Endothelial cell of umbilical vein (primary cell): ENCODE measurements at regions not wholly inside any gene's neighbourhood (a gene's known extent, or its start where the extent isn't known, plus 50 kb on each side); places are given as distances from the start of the nearest gene placed in this dataset.

Experiments used
- BruUV-seq: library from RNA; stranded (reverse); fragments of 400-500 nt; replicated peaks from 2 replicates; lab custom pipeline; 2021; lab: Mats Ljungman, UMichigan
- CTCF ChIA-PET: fragments of 300-600, 350-600 bp; sonication (Branson Sonifier 250); formaldehyde crosslinking; loops from one replicate; lab custom pipeline; 2021; ENCODE audit warnings: antibody characterized with exemption, inconsistent platforms; lab: Charles Lee
- POLR2A ChIA-PET: fragments of 300-600, 350-600 bp; sonication (Branson Sonifier 250); formaldehyde crosslinking; loops from one replicate; lab custom pipeline; 2021; ENCODE audit warnings: antibody characterized with exemption, inconsistent platforms; lab: Charles Lee
- DNase-seq: peaks from one replicate; pipeline ENCODE4 v3.0.0-alpha.2; 2011; ENCODE audit warnings: low read depth, low spot score
- FAIRE-seq: peaks from 2 replicates; lab custom pipeline; 2011; peaks lifted over from hg19 to GRCh38; lab: Jason Lieb, UNC
- H2AFZ ChIP-seq: 2 replicates; pipeline ENCODE4 v1.6.0; 2012; ENCODE audit warnings: low read depth, low read length, control low read depth, inconsistent platforms
- H3K27ac ChIP-seq: 2 replicates; pipeline ENCODE4 v1.5.1; 2011; ENCODE audit warnings: low read depth, mild to moderate bottlenecking, control low read depth, low read length, moderate library complexity; ENCODE audit not compliant: insufficient read depth
- H3K27me3 ChIP-seq, 2 experiments: 2 replicates each; pipeline versions ENCODE4 v1.6.0 to v1.6.1; 2011; ENCODE audit warnings: low read length in 2 of 2, mixed read lengths in 1 of 2; ENCODE audit not compliant: control insufficient read depth in 2 of 2, insufficient read depth in 2 of 2
- H3K36me3 ChIP-seq, 2 experiments: 2 replicates in 1 of 2; 3 replicates in 1 of 2; pipeline ENCODE4 v1.5.1; 2011; ENCODE audit warnings: low read length in 2 of 2, mild to moderate bottlenecking in 1 of 2, moderate library complexity in 1 of 2; ENCODE audit not compliant: control insufficient read depth in 2 of 2, insufficient read depth in 2 of 2; ENCODE audit errors: extremely low read depth in 1 of 2
- H3K4me1 ChIP-seq: 3 replicates; pipeline ENCODE4 v1.5.1; 2011; ENCODE audit warnings: mild to moderate bottlenecking, low read length; ENCODE audit not compliant: control insufficient read depth, insufficient read depth; ENCODE audit errors: extremely low read depth
- H3K4me2 ChIP-seq: 2 replicates; pipeline ENCODE4 v1.6.1; 2011; ENCODE audit warnings: low read length, control low read depth, mixed read lengths; ENCODE audit not compliant: insufficient read depth
- H3K4me3 ChIP-seq, 3 experiments: fragments of 200-600 bp in 1 of 3; sonication (generic), shearing (Covaris generic) in 1 of 3; replicated peaks in 1 of 3; 2 replicates each; pipeline ENCODE4 v1.5.1; 2011 to 2016; ENCODE audit warnings: control low read depth in 3 of 3, low read length in 3 of 3, mild to moderate bottlenecking in 2 of 3, inconsistent platforms in 1 of 3, low read depth in 1 of 3, moderate library complexity in 1 of 3; ENCODE audit not compliant: insufficient read depth in 1 of 3
- H3K79me2 ChIP-seq: 2 replicates; pipeline ENCODE4 v1.6.0; 2012; ENCODE audit warnings: low read length, inconsistent platforms; ENCODE audit not compliant: control insufficient read depth, insufficient read depth
- H3K9ac ChIP-seq: replicated peaks from 2 replicates; pipeline ENCODE3; 2011; ENCODE audit warnings: low read length, control low read depth; ENCODE audit not compliant: insufficient read depth; ENCODE audit errors: extremely low read depth
- H3K9me1 ChIP-seq: replicated peaks from 3 replicates; pipeline ENCODE4 v1.6.0; 2011; ENCODE audit warnings: mild to moderate bottlenecking, low read length; ENCODE audit not compliant: control insufficient read depth, insufficient read depth; ENCODE audit errors: extremely low read depth
- H3K9me3 ChIP-seq: replicated peaks from 2 replicates; pipeline ENCODE4 v1.5.1; 2012; ENCODE audit warnings: low read length, inconsistent platforms; ENCODE audit not compliant: control insufficient read depth, insufficient read depth
- H4K20me1 ChIP-seq: replicated peaks from 2 replicates; pipeline ENCODE3; 2011; ENCODE audit warnings: mild to moderate bottlenecking, low read length; ENCODE audit not compliant: control insufficient read depth, insufficient read depth; ENCODE audit errors: extremely low read depth
- EZH2 ChIP-seq: IDR thresholded peaks from 2 replicates; pipeline ENCODE4 v1.6.1; 2012; ENCODE audit warnings: borderline replicate concordance, low read depth, mild to moderate bottlenecking, moderate library complexity, low read length, inconsistent platforms; ENCODE audit not compliant: severe bottlenecking
- FOS ChIP-seq: IDR thresholded peaks from 2 replicates; pipeline ENCODE4 v1.6.1; 2011; ENCODE audit warnings: mild to moderate bottlenecking, low read length, moderate library complexity, borderline replicate concordance; ENCODE audit not compliant: insufficient read depth
- GATA2 ChIP-seq: IDR thresholded peaks from 2 replicates; pipeline ENCODE4 v1.7.0; 2011; ENCODE audit warnings: low read depth, mild to moderate bottlenecking, moderate library complexity, mixed read lengths, low read length; ENCODE audit not compliant: insufficient read length, insufficient read depth
- JUN ChIP-seq: IDR thresholded peaks from 2 replicates; pipeline ENCODE4 v1.6.1; 2011; ENCODE audit warnings: borderline replicate concordance, low read depth; ENCODE audit not compliant: insufficient read length, insufficient read depth
- MYC ChIP-seq: IDR thresholded peaks from one replicate; pipeline ENCODE4 v1.6.1; 2011; ENCODE audit warnings: mild to moderate bottlenecking, low read depth, low read length
- POLR2A ChIP-seq: IDR thresholded peaks from 2 replicates; pipeline ENCODE4 v1.6.1; 2012; ENCODE audit warnings: low read depth, mild to moderate bottlenecking, control low read depth, low read length
- POLR2AphosphoS5 ChIP-seq: IDR thresholded peaks from 2 replicates; pipeline ENCODE4 v1.6.1; 2012; ENCODE audit warnings: low read depth, mild to moderate bottlenecking, control low read depth, low read length, moderate library complexity; ENCODE audit not compliant: insufficient read depth
- dilution Hi-C: fragments of 300-500 bp; cut with MboI; formaldehyde crosslinking; loops from one replicate; pipeline ENCODE4 v1.15.0; 2019; ENCODE audit warnings: low sequenced_read_pairs; ENCODE audit not compliant: extremely low pct_ligation_motif_present
- intact Hi-C: fragments of 100-400 bp; cut with micrococcal nuclease; formaldehyde crosslinking; loops from one replicate; pipeline ENCODE4 v1.10.0; 2022
- TF ChIP-seq, protein P1 (sequence below), 2 donors: IDR thresholded peaks; 1 replicate in 1 of 2; 2 replicates in 1 of 2; pipeline ENCODE4 v1.5.1; 2011; ENCODE audit warnings: low read length in 2 of 2, mild to moderate bottlenecking in 2 of 2, moderate library complexity in 2 of 2, control low read depth in 1 of 2, inconsistent platforms in 1 of 2, low read depth in 1 of 2; ENCODE audit not compliant: insufficient read depth in 1 of 2; ENCODE audit errors: extremely low read depth in 1 of 2
- TF ChIP-seq, protein P2 (sequence below): IDR thresholded peaks from 2 replicates; pipeline ENCODE4 v1.6.1; 2011; ENCODE audit not compliant: insufficient read depth, insufficient read length

DNA sequence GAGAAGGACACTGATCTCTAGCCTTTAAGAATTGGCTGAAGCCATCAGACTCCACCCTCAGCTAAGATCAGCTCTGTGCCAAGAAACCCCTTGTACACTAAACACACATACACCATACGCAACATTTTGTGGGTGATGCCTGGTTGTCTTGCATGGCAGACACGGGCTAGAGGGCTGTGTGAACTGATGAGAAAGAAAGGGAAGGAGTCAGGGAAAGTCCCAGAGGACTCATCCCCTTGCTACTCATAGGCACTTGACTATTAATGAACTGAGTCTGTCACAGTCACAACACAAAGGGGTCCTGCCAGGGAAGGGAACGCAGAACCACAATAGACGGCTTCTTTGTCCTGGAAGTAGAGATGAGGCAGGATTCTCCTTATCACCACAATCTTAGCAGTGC lies 80.8 kb downstream of the EMP1 start:
- peaks cover 38 to 50% of the 10 kb centered on the region in 2 experiments for H3K27me3 ChIP-seq
- intact Hi-C loops = loop anchor here (5.0 kb wide), 2 partner anchors 85 to 890 kb away; no protein-coding TSS in a partner anchor
- no peaks in the 10 kb centered on the region for H3K9me1 ChIP-seq
- no peak overlapping the region for H3K4me3 ChIP-seq
- no peak overlapping the region for H2AFZ ChIP-seq
- H3K79me2 ChIP-seq = no peaks in the 10 kb centered on the region
- no peak overlapping the region for H3K9ac ChIP-seq
- no peaks in the 10 kb centered on the region for H3K4me1 ChIP-seq
- H3K36me3 ChIP-seq = no peaks in the 10 kb centered on the region
- no peaks in the 10 kb centered on the region for H3K9me3 ChIP-seq
- no peak overlapping the region for H3K4me2 ChIP-seq
- dilution Hi-C loops = no loop called here
- H3K27ac ChIP-seq = no peak overlapping the region
- ChIA-PET POLR2A (no interaction called here), CTCF (interaction anchor here (1.2 to 3.8 kb wide), 3 partner anchors 11 to 85 kb away, joined by 7 to 29 read pairs (median 8); no protein-coding TSS in a partner anchor)
- no peaks in the 10 kb centered on the region for H4K20me1 ChIP-seq
- no TSS peak for BruUV-seq
- no peak for TF ChIP-seq JUN
- TF ChIP-seq, protein P1, sequence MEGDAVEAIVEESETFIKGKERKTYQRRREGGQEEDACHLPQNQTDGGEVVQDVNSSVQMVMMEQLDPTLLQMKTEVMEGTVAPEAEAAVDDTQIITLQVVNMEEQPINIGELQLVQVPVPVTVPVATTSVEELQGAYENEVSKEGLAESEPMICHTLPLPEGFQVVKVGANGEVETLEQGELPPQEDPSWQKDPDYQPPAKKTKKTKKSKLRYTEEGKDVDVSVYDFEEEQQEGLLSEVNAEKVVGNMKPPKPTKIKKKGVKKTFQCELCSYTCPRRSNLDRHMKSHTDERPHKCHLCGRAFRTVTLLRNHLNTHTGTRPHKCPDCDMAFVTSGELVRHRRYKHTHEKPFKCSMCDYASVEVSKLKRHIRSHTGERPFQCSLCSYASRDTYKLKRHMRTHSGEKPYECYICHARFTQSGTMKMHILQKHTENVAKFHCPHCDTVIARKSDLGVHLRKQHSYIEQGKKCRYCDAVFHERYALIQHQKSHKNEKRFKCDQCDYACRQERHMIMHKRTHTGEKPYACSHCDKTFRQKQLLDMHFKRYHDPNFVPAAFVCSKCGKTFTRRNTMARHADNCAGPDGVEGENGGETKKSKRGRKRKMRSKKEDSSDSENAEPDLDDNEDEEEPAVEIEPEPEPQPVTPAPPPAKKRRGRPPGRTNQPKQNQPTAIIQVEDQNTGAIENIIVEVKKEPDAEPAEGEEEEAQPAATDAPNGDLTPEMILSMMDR (IDR thresholded peaks at IDR 0.05; ENCODE audit: extremely low read depth in 1 of 2, insufficient read depth in 1 of 2, low read depth in 1 of 2, low read length in 2 of 2) = no peak
- TF ChIP-seq, protein P2, sequence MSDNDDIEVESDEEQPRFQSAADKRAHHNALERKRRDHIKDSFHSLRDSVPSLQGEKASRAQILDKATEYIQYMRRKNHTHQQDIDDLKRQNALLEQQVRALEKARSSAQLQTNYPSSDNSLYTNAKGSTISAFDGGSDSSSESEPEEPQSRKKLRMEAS = no peak
- TF ChIP-seq EZH2 = no peak
- TF ChIP-seq MYC = no peak
- no peak for TF ChIP-seq POLR2A
- TF ChIP-seq GATA2 = no peak
- TF ChIP-seq POLR2AphosphoS5 = no peak
- TF ChIP-seq FOS = no peak
- DNase-seq (no peak), FAIRE-seq (no peak)
